ENCODE measurements at regions not wholly inside any gene's neighbourhood (a gene's known extent, or its start where the extent isn't known, plus 50 kb on each side); places are given as distances from the start of the nearest gene placed in this dataset.
"Not testable (repeated sequence)": the region's sequence is repeated elsewhere in the genome, so short reads cannot be mapped to it uniquely, and the experiment has no call there.

- Mint-ChIP-seq H3K9me3 (no peaks in the 10 kb centered on the region), H3K4me3 (no peak overlapping the region), H3K36me3 (no peaks in the 10 kb centered on the region), H3K27me3 (peaks cover 0 to 14% (median 8%) of the 10 kb centered on the region in 5 donors), H3K4me1 (no peaks in the 10 kb centered on the region), H3K27ac (no peak overlapping the region)
- ChIA-PET POLR2A (no interaction called here), CTCF (interaction anchor here (0.9 kb wide), 1 partner anchor 19 kb away, joined by 3 read pairs; no protein-coding TSS in a partner anchor)
- ATAC-seq (no peak), DNase-seq (no peak)
- intact Hi-C loops (cut with micrococcal nuclease) = no loop called here
- Histone ChIP-seq H3K4me1 (ENCODE audit: control insufficient read depth in 2 of 2, insufficient read depth in 2 of 2, low read length in 2 of 2) (no peaks in the 10 kb centered on the region), H3K27ac (ENCODE audit: low read depth, low read length) (no peak overlapping the region), H3K9me3 (ENCODE audit: control insufficient read depth in 2 of 3, low read length in 3 of 3) (no peaks in the 10 kb centered on the region), H3K4me3 (ENCODE audit: low read length) (no peak overlapping the region), H3K27me3 (ENCODE audit: control insufficient read depth in 2 of 2, insufficient read depth in 2 of 2, low read length in 2 of 2) (peaks cover 0 to 2% of the 10 kb centered on the region in 2 donors), H3K36me3 (ENCODE audit: control insufficient read depth in 2 of 3, insufficient read depth in 3 of 3, low read length in 3 of 3) (no peaks in the 10 kb centered on the region)
Observed at GRCh38 chr6:128710315-128710714, 172.6 kb upstream of the LAMA2 start.

- H3K27ac ChIP-seq (ENCODE audit: low read depth, low read length) = no peak overlapping the region
- no peaks in the 10 kb centered on the region for H3K27me3 ChIP-seq (ENCODE audit: control insufficient read depth in 2 of 2, insufficient read depth in 2 of 2, low read length in 2 of 2)
- Mint-ChIP-seq H3K4me3 (no peak overlapping the region), H3K27me3 (peaks cover 0 to 12% (median 6%) of the 10 kb centered on the region in 5 donors), H3K9me3 (peaks cover 0 to 7% (median 0%) of the 10 kb centered on the region in 11 donors), H3K27ac (no peak overlapping the region), H3K36me3 (no peaks in the 10 kb centered on the region), H3K4me1 (no peaks in the 10 kb centered on the region)
- no peak for ATAC-seq
- no peak for DNase-seq
- H3K36me3 ChIP-seq (ENCODE audit: control insufficient read depth in 2 of 3, insufficient read depth in 3 of 3, low read length in 3 of 3) = no peaks in the 10 kb centered on the region
- intact Hi-C loops (cut with micrococcal nuclease) = no loop called here
- ChIA-PET CTCF (no interaction called here), POLR2A (no interaction called here)
- no peaks in the 10 kb centered on the region for H3K4me1 ChIP-seq (ENCODE audit: control insufficient read depth in 2 of 2, insufficient read depth in 2 of 2, low read length in 2 of 2)
- no peaks in the 10 kb centered on the region for H3K9me3 ChIP-seq (ENCODE audit: control insufficient read depth in 2 of 3, low read length in 3 of 3)
- no peak overlapping the region for H3K4me3 ChIP-seq (ENCODE audit: low read length)
Observed at GRCh38 chr6:128704601-128705000, 178.3 kb upstream of the LAMA2 start.

GRCh38 chr6:128703794-128704193, 179.1 kb upstream of the LAMA2 start:
- H3K4me3 Mint-ChIP-seq; CTCF ChIA-PET; H3K4me1 ChIP-seq (ENCODE audit: control insufficient read depth in 2 of 2, insufficient read depth in 2 of 2, low read length in 2 of 2); H3K27ac ChIP-seq (ENCODE audit: low read depth, low read length); ATAC-seq; H3K4me1 Mint-ChIP-seq; H3K27me3 ChIP-seq (ENCODE audit: control insufficient read depth in 2 of 2, insufficient read depth in 2 of 2, low read length in 2 of 2); H3K4me3 ChIP-seq (ENCODE audit: low read length); H3K36me3 ChIP-seq (ENCODE audit: control insufficient read depth in 2 of 3, insufficient read depth in 3 of 3, low read length in 3 of 3); H3K27ac Mint-ChIP-seq; intact Hi-C loops (cut with micrococcal nuclease); H3K36me3 Mint-ChIP-seq; DNase-seq; H3K9me3 ChIP-seq (ENCODE audit: control insufficient read depth in 2 of 3, low read length in 3 of 3); POLR2A ChIA-PET; H3K9me3 Mint-ChIP-seq: not testable (repeated sequence)
- H3K27me3 Mint-ChIP-seq = peaks cover 0 to 12% (median 6%) of the 10 kb centered on the region in 5 donors

GRCh38 chr6:128696691-128697689, 176.6 kb upstream of the PTPRK start:
- no peak overlapping the region for H3K4me3 Mint-ChIP-seq
- Histone ChIP-seq H3K4me3 (ENCODE audit: low read length) (no peak overlapping the region), H3K9me3 (ENCODE audit: control insufficient read depth in 2 of 3, low read length in 3 of 3) (no peaks in the 10 kb centered on the region), H3K4me1 (ENCODE audit: control insufficient read depth in 2 of 2, insufficient read depth in 2 of 2, low read length in 2 of 2) (no peaks in the 10 kb centered on the region), H3K27me3 (ENCODE audit: control insufficient read depth in 2 of 2, insufficient read depth in 2 of 2, low read length in 2 of 2) (no peaks in the 10 kb centered on the region), H3K27ac (ENCODE audit: low read depth, low read length) (no peak overlapping the region), H3K36me3 (ENCODE audit: control insufficient read depth in 2 of 3, insufficient read depth in 3 of 3, low read length in 3 of 3) (no peaks in the 10 kb centered on the region)
- no peak for DNase-seq
- no peaks in the 10 kb centered on the region for H3K36me3 Mint-ChIP-seq
- CTCF ChIA-PET = no interaction called here
- no peaks in the 10 kb centered on the region for H3K4me1 Mint-ChIP-seq
- POLR2A ChIA-PET = no interaction called here
- ATAC-seq = no peak
- H3K27me3 Mint-ChIP-seq = peaks cover 0 to 9% (median 4%) of the 10 kb centered on the region in 5 donors
- no peak overlapping the region for H3K27ac Mint-ChIP-seq
- no peaks in the 10 kb centered on the region for H3K9me3 Mint-ChIP-seq
- intact Hi-C loops (cut with micrococcal nuclease) = no loop called here

GRCh38 chr6:128694303-128695009, 174.1 kb upstream of the PTPRK start:
- H3K36me3 ChIP-seq (ENCODE audit: control insufficient read depth in 2 of 3, insufficient read depth in 3 of 3, low read length in 3 of 3) = no peaks in the 10 kb centered on the region
- Mint-ChIP-seq H3K27ac (no peak overlapping the region), H3K4me3 (no peak overlapping the region), H3K27me3 (peaks cover 0 to 17% (median 14%) of the 10 kb centered on the region in 5 donors), H3K36me3 (no peaks in the 10 kb centered on the region), H3K4me1 (no peaks in the 10 kb centered on the region), H3K9me3 (peaks cover 0 to 1% (median 0%) of the 10 kb centered on the region in 11 donors)
- ATAC-seq (no peak), DNase-seq (no peak)
- POLR2A ChIA-PET = no interaction called here
- H3K4me1 ChIP-seq (ENCODE audit: control insufficient read depth in 2 of 2, insufficient read depth in 2 of 2, low read length in 2 of 2) = no peaks in the 10 kb centered on the region
- no peak overlapping the region for H3K4me3 ChIP-seq (ENCODE audit: low read length)
- H3K9me3 ChIP-seq (ENCODE audit: control insufficient read depth in 2 of 3, low read length in 3 of 3) = no peaks in the 10 kb centered on the region
- H3K27me3 ChIP-seq (ENCODE audit: control insufficient read depth in 2 of 2, insufficient read depth in 2 of 2, low read length in 2 of 2) = no peaks in the 10 kb centered on the region
- no peak overlapping the region for H3K27ac ChIP-seq (ENCODE audit: low read depth, low read length)
- intact Hi-C loops (cut with micrococcal nuclease) = no loop called here
- CTCF ChIA-PET = no interaction called here

- Histone ChIP-seq H3K9me3 (ENCODE audit: control insufficient read depth in 2 of 3, low read length in 3 of 3) (no peaks in the 10 kb centered on the region), H3K4me1 (ENCODE audit: control insufficient read depth in 2 of 2, insufficient read depth in 2 of 2, low read length in 2 of 2) (no peaks in the 10 kb centered on the region), H3K4me3 (ENCODE audit: low read length) (no peak overlapping the region), H3K27me3 (ENCODE audit: control insufficient read depth in 2 of 2, insufficient read depth in 2 of 2, low read length in 2 of 2) (no peaks in the 10 kb centered on the region), H3K36me3 (ENCODE audit: control insufficient read depth in 2 of 3, insufficient read depth in 3 of 3, low read length in 3 of 3) (no peaks in the 10 kb centered on the region), H3K27ac (ENCODE audit: low read depth, low read length) (no peak overlapping the region)
- ChIA-PET POLR2A (no interaction called here), CTCF (no interaction called here)
- H3K4me3 Mint-ChIP-seq = no peak overlapping the region
- no peaks in the 10 kb centered on the region for H3K4me1 Mint-ChIP-seq
- no peak for DNase-seq
- H3K27me3 Mint-ChIP-seq = peaks cover 5 to 52% (median 25%) of the 10 kb centered on the region in 5 donors
- intact Hi-C loops (cut with micrococcal nuclease) = no loop called here
- no peak for ATAC-seq
- peaks cover 0 to 1% (median 0%) of the 10 kb centered on the region in 11 donors for H3K9me3 Mint-ChIP-seq
- no peak overlapping the region for H3K27ac Mint-ChIP-seq
- no peaks in the 10 kb centered on the region for H3K36me3 Mint-ChIP-seq
Observed at GRCh38 chr6:128690063-128690462, 169.7 kb upstream of the PTPRK start.

All from naive thymus-derived CD4-positive, alpha-beta T cell (primary cell).